GM12875 (cell line): ENCODE measurements at regions not wholly inside any gene's neighbourhood (a gene's known extent, or its start where the extent isn't known, plus 50 kb on each side); places are given as distances from the start of the nearest gene placed in this dataset.
"Not testable (repeated sequence)": the region's sequence is repeated elsewhere in the genome, so short reads cannot be mapped to it uniquely, and the experiment has no call there.

Experiments used
- H3K4me3 ChIP-seq: one replicate; pipeline ENCODE4 v1.5.1; 2011; ENCODE audit warnings: low read depth, low read length, control low read depth
- CTCF ChIP-seq: IDR thresholded peaks from 2 replicates; pipeline ENCODE4 v1.5.1; 2011; ENCODE audit warnings: low read depth, mild to moderate bottlenecking, control low read depth, inconsistent platforms, low read length, moderate library complexity, borderline replicate concordance; ENCODE audit not compliant: insufficient read depth

GRCh38 chr5:9737265-9737664 lies 107.1 kb upstream of the TAS2R1 start:
- no peak for TF ChIP-seq CTCF
- H3K4me3 ChIP-seq: no peak overlapping the region

DNA sequence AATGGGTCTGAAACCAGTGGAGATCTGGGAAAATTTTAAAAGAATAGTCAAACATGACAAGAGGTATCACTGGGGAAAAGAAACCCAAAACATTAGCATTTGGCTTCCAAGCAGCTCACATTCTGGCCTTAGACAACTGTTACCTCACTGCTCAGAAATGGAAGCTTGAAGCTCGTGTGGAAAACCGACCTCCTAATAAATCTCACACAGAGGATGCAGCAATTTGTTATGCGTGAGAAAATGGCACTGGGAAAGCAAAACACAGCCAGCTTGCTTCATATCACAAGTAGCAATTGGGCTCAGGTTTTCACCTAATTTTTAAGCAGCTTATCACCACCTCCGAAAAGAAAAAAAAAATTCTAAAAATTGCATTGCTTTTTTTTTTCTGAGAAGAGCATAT lies 103.3 kb upstream of the TAS2R1 start:
- TF ChIP-seq CTCF: no peak
- no peak overlapping the region for H3K4me3 ChIP-seq

DNA sequence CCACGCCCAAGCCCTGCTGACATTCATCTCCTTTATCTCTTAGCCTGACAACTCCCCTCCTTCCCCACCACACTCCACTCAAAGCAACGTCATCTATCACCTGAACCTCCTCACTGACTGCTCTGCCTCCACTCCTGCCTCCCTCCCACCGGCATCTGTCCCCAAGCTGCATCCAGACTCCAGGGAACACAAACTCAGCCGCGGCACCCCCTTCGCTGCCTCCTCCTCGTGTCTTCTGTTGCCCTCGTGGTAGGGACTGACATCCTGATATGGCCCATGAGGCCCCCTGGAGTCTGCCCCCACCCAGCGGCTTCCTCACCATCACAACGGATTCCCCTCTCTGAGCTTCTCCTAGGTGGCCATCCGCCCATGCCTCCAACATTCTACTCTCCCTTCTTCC lies 101.0 kb upstream of the TAS2R1 start:
- no peak for TF ChIP-seq CTCF
- no peak overlapping the region for H3K4me3 ChIP-seq

DNA sequence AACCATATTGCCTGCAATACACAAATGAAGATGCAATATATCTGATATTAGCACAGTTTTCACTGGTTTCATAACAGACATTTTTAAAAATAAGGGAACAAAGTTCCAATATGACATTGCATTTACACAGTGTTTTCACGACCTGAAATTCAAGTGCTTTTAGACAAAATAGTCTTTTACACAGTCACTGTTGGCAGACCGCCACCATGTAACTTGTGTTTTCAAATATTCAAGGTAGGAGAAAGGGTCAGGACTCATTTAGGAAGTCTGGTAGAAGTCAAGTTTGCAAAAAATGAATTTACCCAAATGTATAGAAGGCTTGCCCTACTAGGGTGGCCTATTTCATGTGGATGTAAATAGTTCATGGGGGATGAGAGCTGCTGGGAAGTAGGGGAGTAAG lies 98.1 kb upstream of the TAS2R1 start:
- no peak overlapping the region for H3K4me3 ChIP-seq
- TF ChIP-seq CTCF: no peak

- H3K4me3 ChIP-seq: no peak overlapping the region
- TF ChIP-seq CTCF: no peak
Measured at GRCh38 chr5:9726931-9727330, 96.8 kb upstream of the TAS2R1 start.

DNA sequence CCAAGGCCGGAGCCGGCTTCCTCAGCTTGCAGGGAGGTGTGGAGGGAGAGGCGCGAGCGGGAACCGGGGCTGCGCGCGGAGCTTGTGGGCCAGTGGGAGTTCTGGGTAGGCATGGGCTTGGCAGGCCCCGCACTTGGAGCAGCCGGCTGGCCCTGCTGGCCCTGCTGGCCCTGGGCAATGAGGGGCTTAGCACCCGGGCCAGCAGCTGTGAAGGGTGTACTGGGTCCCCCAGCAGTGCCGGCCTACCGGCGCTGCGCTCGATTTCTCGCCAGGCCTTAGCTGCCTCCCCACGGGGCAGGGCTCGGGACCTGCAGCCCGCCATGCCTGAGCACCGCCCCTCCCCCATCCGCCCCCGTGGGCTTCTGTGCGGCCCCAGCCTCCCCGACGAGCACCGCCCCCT lies 95.1 kb upstream of the TAS2R1 start:
- not testable (repeated sequence) for H3K4me3 ChIP-seq

DNA sequence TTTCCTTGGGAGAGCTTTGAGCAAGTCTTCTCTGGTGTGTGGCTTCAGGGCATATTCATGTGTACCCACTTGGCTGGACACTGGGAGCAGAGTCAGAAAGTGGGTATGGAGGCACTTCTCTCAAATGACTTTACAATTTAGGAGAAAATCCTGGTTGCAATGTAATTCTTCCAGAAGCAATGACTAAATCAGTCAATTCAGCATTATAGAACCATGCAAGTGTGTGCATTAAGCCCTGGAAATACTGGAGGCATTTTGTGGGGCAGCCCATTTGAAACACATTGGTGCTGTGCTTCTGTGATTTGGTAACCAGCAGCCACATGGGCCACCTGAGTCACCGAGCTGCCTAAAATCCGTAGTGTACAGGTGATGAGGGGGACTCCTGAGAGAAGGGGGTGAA lies 94.6 kb upstream of the TAS2R1 start:
- no peak overlapping the region for H3K4me3 ChIP-seq
- no peak for TF ChIP-seq CTCF

- no peak overlapping the region for H3K4me3 ChIP-seq
- TF ChIP-seq CTCF: no peak
Measured at GRCh38 chr5:9722601-9723180, 92.5 kb upstream of the TAS2R1 start.
